ENCODE measurements at regions not wholly inside any gene's neighbourhood (a gene's known extent, or its start where the extent isn't known, plus 50 kb on each side); places are given as distances from the start of the nearest gene placed in this dataset.

DNA sequence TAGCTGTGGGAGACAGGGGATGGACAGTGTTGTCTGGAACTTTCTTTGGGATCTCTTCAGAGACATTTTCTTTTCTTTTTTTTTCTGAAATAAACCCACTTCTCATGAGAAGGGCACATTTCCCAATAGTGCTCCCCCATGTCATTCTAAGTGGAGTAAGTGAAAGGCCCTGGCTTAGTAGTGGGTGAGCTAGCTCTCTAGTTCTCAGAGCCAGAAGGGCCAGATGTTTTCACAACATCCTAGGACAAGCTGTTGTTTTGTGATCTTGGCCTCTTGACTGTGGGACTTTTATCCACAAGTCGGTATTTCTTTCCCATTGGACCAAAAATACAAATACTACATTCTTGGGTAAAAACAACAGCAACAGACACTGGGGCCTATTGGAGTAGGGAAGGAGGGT lies 607.7 kb upstream of the TENM4 start:
- no peaks in the 10 kb centered on the region for H3K36me3 ChIP-seq (ENCODE audit: insufficient read depth, low read length)
- H3K4me1 ChIP-seq (ENCODE audit: insufficient read depth, low read length), result no peaks in the 10 kb centered on the region
- H3K9me3 ChIP-seq (ENCODE audit: low read length), result no peaks in the 10 kb centered on the region
- H3K27me3 ChIP-seq (ENCODE audit: control insufficient read depth in 1 of 2, insufficient read depth in 2 of 2, low read length in 2 of 2), result no peaks in the 10 kb centered on the region
- H3K4me3 ChIP-seq (ENCODE audit: low read depth in 1 of 2, low read length in 2 of 2), result no peak overlapping the region
- no peak overlapping the region for H3K27ac ChIP-seq (ENCODE audit: low read depth, low read length)
- no peak overlapping the region for H3K9ac ChIP-seq (ENCODE audit: low read length)

- no peaks in the 10 kb centered on the region for H3K36me3 ChIP-seq (ENCODE audit: insufficient read depth, low read length)
- H3K4me3 ChIP-seq (ENCODE audit: low read depth in 1 of 2, low read length in 2 of 2), result no peak overlapping the region
- H3K9me3 ChIP-seq (ENCODE audit: low read length), result no peaks in the 10 kb centered on the region
- no peak overlapping the region for H3K27ac ChIP-seq (ENCODE audit: low read depth, low read length)
- H3K27me3 ChIP-seq (ENCODE audit: control insufficient read depth in 1 of 2, insufficient read depth in 2 of 2, low read length in 2 of 2), result no peaks in the 10 kb centered on the region
- H3K4me1 ChIP-seq (ENCODE audit: insufficient read depth, low read length), result no peaks in the 10 kb centered on the region
- H3K9ac ChIP-seq (ENCODE audit: low read length), result no peak overlapping the region
These were observed 600.5 kb upstream of the TENM4 start for GRCh38 chr11:80041136-80042000.

DNA sequence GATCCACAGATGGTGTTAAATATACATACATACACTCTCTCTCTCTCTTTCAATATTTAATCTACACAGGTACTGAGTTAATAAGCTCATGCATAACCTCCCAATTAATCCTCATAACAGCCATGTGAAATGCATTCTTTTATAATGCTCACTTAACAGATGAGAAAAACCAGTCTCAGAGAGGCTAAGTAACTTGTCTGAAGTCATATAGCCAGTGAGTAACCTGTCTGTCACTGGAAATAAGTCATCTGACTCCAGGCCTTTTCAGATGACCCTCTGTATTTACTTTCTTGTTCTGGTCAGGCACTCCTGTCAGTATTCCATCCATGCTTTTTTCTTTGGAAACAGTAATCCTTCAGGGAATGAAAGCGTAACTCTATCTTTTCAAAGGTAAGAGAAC lies 594.0 kb upstream of the TENM4 start:
- H3K9me3 ChIP-seq (ENCODE audit: low read length), result no peaks in the 10 kb centered on the region
- H3K4me3 ChIP-seq (ENCODE audit: low read depth in 1 of 2, low read length in 2 of 2), result no peak overlapping the region
- H3K36me3 ChIP-seq (ENCODE audit: insufficient read depth, low read length), result no peaks in the 10 kb centered on the region
- H3K27me3 ChIP-seq (ENCODE audit: control insufficient read depth in 1 of 2, insufficient read depth in 2 of 2, low read length in 2 of 2), result no peaks in the 10 kb centered on the region
- H3K27ac ChIP-seq (ENCODE audit: low read depth, low read length), result no peak overlapping the region
- H3K9ac ChIP-seq (ENCODE audit: low read length), result no peak overlapping the region
- H3K4me1 ChIP-seq (ENCODE audit: insufficient read depth, low read length), result no peaks in the 10 kb centered on the region

GRCh38 chr11:80031014-80031600 lies 590.3 kb upstream of the TENM4 start:
- Histone ChIP-seq H3K9me3 (ENCODE audit: low read length) (no peaks in the 10 kb centered on the region), H3K9ac (ENCODE audit: low read length) (no peak overlapping the region), H3K36me3 (ENCODE audit: insufficient read depth, low read length) (no peaks in the 10 kb centered on the region), H3K4me3 (ENCODE audit: low read depth in 1 of 2, low read length in 2 of 2) (no peak overlapping the region), H3K27me3 (ENCODE audit: control insufficient read depth in 1 of 2, insufficient read depth in 2 of 2, low read length in 2 of 2) (no peaks in the 10 kb centered on the region), H3K27ac (ENCODE audit: low read depth, low read length) (no peak overlapping the region), H3K4me1 (ENCODE audit: insufficient read depth, low read length) (no peaks in the 10 kb centered on the region)

DNA sequence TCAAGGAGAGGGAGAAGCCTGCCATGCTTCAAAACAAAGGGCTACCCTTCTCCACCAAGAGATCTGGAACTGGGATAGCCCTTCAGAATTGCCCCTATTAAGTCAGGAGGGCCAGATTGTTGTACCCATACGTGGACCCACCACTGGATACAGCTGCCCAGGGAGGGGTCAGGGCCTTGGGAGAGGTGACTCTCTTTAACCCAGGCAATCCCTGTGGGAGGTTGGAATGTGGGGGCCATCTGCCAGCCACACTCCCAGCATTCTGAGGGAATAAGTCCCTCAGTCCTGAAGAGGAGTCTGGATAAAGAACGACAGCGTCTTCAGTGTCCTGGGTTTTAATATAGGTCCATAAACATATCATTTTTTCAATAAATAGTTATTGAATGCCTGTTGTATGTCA lies 588.2 kb upstream of the TENM4 start:
- Histone ChIP-seq H3K4me3 (ENCODE audit: low read depth in 1 of 2, low read length in 2 of 2) (no peak overlapping the region), H3K36me3 (ENCODE audit: insufficient read depth, low read length) (no peaks in the 10 kb centered on the region), H3K27me3 (ENCODE audit: control insufficient read depth in 1 of 2, insufficient read depth in 2 of 2, low read length in 2 of 2) (no peaks in the 10 kb centered on the region), H3K27ac (ENCODE audit: low read depth, low read length) (no peak overlapping the region), H3K9me3 (ENCODE audit: low read length) (no peaks in the 10 kb centered on the region), H3K4me1 (ENCODE audit: insufficient read depth, low read length) (no peaks in the 10 kb centered on the region), H3K9ac (ENCODE audit: low read length) (no peak overlapping the region)

- no peaks in the 10 kb centered on the region for H3K9me3 ChIP-seq (ENCODE audit: low read length)
- H3K27ac ChIP-seq (ENCODE audit: low read depth, low read length), result no peak overlapping the region
- no peak overlapping the region for H3K9ac ChIP-seq (ENCODE audit: low read length)
- H3K4me1 ChIP-seq (ENCODE audit: insufficient read depth, low read length), result no peaks in the 10 kb centered on the region
- no peaks in the 10 kb centered on the region for H3K36me3 ChIP-seq (ENCODE audit: insufficient read depth, low read length)
- no peaks in the 10 kb centered on the region for H3K27me3 ChIP-seq (ENCODE audit: control insufficient read depth in 1 of 2, insufficient read depth in 2 of 2, low read length in 2 of 2)
- no peak overlapping the region for H3K4me3 ChIP-seq (ENCODE audit: low read depth in 1 of 2, low read length in 2 of 2)
These were observed 583.3 kb upstream of the TENM4 start for GRCh38 chr11:80024119-80024518.

GRCh38 chr11:80023386-80023785 lies 582.6 kb upstream of the TENM4 start:
- Histone ChIP-seq H3K27me3 (ENCODE audit: control insufficient read depth in 1 of 2, insufficient read depth in 2 of 2, low read length in 2 of 2) (no peaks in the 10 kb centered on the region), H3K9ac (ENCODE audit: low read length) (no peak overlapping the region), H3K27ac (ENCODE audit: low read depth, low read length) (no peak overlapping the region), H3K4me3 (ENCODE audit: low read depth in 1 of 2, low read length in 2 of 2) (no peak overlapping the region), H3K9me3 (ENCODE audit: low read length) (no peaks in the 10 kb centered on the region), H3K36me3 (ENCODE audit: insufficient read depth, low read length) (no peaks in the 10 kb centered on the region), H3K4me1 (ENCODE audit: insufficient read depth, low read length) (no peaks in the 10 kb centered on the region)

DNA sequence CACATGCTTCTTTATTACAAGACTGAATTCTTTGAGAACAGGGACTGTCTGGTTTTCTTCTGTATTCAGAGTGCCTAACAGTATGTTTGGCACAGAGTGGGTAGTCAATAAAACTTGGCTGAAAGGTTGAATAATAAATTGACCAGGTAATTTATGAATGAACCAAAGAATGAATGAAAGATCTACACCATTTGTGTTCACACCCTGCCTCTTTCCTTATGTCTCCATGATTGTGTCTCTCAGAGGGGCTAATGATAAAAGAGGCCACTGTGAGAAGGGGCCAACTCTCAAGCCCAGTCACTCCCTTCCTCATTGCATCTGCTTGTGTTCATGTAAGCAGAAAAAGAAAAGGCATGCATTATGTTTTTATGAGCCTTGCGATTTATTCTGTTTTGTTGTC lies 569.7 kb upstream of the TENM4 start:
- no peak overlapping the region for H3K4me3 ChIP-seq (ENCODE audit: low read depth in 1 of 2, low read length in 2 of 2)
- H3K4me1 ChIP-seq (ENCODE audit: insufficient read depth, low read length), result no peaks in the 10 kb centered on the region
- H3K27me3 ChIP-seq (ENCODE audit: control insufficient read depth in 1 of 2, insufficient read depth in 2 of 2, low read length in 2 of 2), result no peaks in the 10 kb centered on the region
- no peaks in the 10 kb centered on the region for H3K36me3 ChIP-seq (ENCODE audit: insufficient read depth, low read length)
- H3K27ac ChIP-seq (ENCODE audit: low read depth, low read length), result no peak overlapping the region
- H3K9me3 ChIP-seq (ENCODE audit: low read length), result no peaks in the 10 kb centered on the region
- H3K9ac ChIP-seq (ENCODE audit: low read length), result no peak overlapping the region

DNA sequence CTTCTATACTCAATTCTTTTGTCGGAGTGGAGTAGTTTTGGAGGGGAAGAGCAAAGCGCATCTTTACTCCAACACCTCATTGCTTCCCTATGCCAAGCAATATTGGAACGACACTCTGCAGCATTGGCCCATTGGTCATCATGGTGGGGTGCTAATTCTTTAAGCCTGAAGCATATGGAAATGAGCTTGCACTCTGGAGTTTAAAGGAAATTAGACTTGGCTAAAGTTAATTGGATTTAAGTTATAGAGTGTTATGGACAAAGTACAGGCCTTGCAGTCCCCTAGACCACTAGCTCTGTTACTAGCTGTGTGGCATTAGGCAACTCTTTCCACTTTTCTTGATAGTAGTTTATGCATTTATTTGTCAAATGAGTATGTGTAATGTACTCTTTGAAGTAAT lies 568.3 kb upstream of the TENM4 start:
- H3K9ac ChIP-seq (ENCODE audit: low read length), result no peak overlapping the region
- H3K27ac ChIP-seq (ENCODE audit: low read depth, low read length), result no peak overlapping the region
- H3K9me3 ChIP-seq (ENCODE audit: low read length), result no peaks in the 10 kb centered on the region
- no peaks in the 10 kb centered on the region for H3K4me1 ChIP-seq (ENCODE audit: insufficient read depth, low read length)
- no peak overlapping the region for H3K4me3 ChIP-seq (ENCODE audit: low read depth in 1 of 2, low read length in 2 of 2)
- no peaks in the 10 kb centered on the region for H3K27me3 ChIP-seq (ENCODE audit: control insufficient read depth in 1 of 2, insufficient read depth in 2 of 2, low read length in 2 of 2)
- no peaks in the 10 kb centered on the region for H3K36me3 ChIP-seq (ENCODE audit: insufficient read depth, low read length)

GRCh38 chr11:80007616-80008015 lies 566.8 kb upstream of the TENM4 start:
- no peaks in the 10 kb centered on the region for H3K27me3 ChIP-seq (ENCODE audit: control insufficient read depth in 1 of 2, insufficient read depth in 2 of 2, low read length in 2 of 2)
- H3K27ac ChIP-seq (ENCODE audit: low read depth, low read length), result no peak overlapping the region
- H3K4me1 ChIP-seq (ENCODE audit: insufficient read depth, low read length), result no peaks in the 10 kb centered on the region
- H3K9ac ChIP-seq (ENCODE audit: low read length), result no peak overlapping the region
- H3K9me3 ChIP-seq (ENCODE audit: low read length), result no peaks in the 10 kb centered on the region
- H3K36me3 ChIP-seq (ENCODE audit: insufficient read depth, low read length), result no peaks in the 10 kb centered on the region
- H3K4me3 ChIP-seq (ENCODE audit: low read depth in 1 of 2, low read length in 2 of 2), result no peak overlapping the region

DNA sequence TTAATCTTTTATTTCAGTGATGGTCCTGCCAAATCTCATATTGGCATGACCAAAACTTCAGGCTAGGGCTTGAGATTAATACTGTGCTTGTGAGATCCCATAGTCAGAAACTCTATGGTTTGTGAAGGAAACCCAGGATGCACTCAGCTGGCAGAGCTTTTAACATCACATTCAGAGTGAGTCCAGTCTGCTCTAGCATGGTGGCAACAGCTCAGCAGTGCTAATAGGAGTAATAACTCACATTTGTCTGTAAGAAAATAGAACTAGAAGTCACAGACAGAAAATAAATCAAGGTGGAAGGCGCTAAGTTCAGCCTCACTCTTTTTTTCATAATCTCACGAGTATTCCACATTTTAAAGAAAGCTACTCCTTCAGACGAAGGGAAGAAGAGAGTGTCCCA lies 549.3 kb upstream of the TENM4 start:
- H3K9me3 ChIP-seq (ENCODE audit: low read length), result no peaks in the 10 kb centered on the region
- no peak overlapping the region for H3K27ac ChIP-seq (ENCODE audit: low read depth, low read length)
- H3K36me3 ChIP-seq (ENCODE audit: insufficient read depth, low read length), result no peaks in the 10 kb centered on the region
- H3K4me3 ChIP-seq (ENCODE audit: low read depth in 1 of 2, low read length in 2 of 2), result no peak overlapping the region
- H3K4me1 ChIP-seq (ENCODE audit: insufficient read depth, low read length), result no peaks in the 10 kb centered on the region
- no peaks in the 10 kb centered on the region for H3K27me3 ChIP-seq (ENCODE audit: control insufficient read depth in 1 of 2, insufficient read depth in 2 of 2, low read length in 2 of 2)
- H3K9ac ChIP-seq (ENCODE audit: low read length), result no peak overlapping the region

DNA sequence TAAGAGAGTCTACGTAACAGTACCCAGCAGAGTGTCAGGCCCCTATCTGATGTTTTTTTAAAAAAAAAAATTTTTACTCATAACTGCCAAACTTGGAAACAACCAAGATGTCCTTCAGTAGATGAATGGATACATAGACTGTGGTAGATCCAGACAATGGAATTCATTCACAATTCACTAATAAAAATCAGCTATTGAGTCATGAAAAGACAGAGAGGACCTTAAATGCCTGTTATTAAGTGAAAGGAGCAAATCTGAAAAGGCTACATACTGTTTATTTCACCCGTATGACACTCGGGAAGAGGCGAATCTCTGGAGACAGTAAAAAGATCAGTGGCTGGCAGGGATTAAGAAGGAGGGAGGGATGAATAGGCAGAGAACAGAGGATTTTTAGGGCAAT lies 541.4 kb upstream of the TENM4 start:
- Histone ChIP-seq H3K4me3 (ENCODE audit: low read depth in 1 of 2, low read length in 2 of 2) (no peak overlapping the region), H3K27me3 (ENCODE audit: control insufficient read depth in 1 of 2, insufficient read depth in 2 of 2, low read length in 2 of 2) (no peaks in the 10 kb centered on the region), H3K36me3 (ENCODE audit: insufficient read depth, low read length) (no peaks in the 10 kb centered on the region), H3K4me1 (ENCODE audit: insufficient read depth, low read length) (no peaks in the 10 kb centered on the region), H3K27ac (ENCODE audit: low read depth, low read length) (no peak overlapping the region), H3K9ac (ENCODE audit: low read length) (no peak overlapping the region), H3K9me3 (ENCODE audit: low read length) (peaks cover 5% of the 10 kb centered on the region)

Measured in muscle layer of colon (tissue), 2 donors.